ENCODE measurements at regions not wholly inside any gene's neighbourhood (a gene's known extent, or its start where the extent isn't known, plus 50 kb on each side); places are given as distances from the start of the nearest gene placed in this dataset.

DNA sequence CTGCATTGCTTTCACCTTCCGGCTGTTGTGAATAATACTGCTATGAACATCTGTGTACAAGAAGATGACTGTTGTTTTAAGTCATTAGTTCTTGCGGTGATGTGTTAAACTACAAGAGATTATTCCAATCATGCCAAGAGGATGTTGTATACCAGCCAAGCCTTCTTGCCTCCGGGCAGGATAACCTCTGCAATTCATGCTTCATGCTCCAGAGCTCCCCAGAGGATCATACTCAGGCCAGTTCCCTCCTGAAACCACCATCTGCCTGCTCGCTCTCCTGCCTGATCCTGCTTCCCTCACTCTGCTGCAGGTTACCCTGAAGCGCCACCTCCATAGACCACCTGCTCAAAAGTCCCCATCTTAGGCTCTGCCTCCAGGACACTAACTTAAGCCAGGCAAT is 187.1 kb upstream of the PROK2 start (continued):
- TF ChIP-seq, protein P1, sequence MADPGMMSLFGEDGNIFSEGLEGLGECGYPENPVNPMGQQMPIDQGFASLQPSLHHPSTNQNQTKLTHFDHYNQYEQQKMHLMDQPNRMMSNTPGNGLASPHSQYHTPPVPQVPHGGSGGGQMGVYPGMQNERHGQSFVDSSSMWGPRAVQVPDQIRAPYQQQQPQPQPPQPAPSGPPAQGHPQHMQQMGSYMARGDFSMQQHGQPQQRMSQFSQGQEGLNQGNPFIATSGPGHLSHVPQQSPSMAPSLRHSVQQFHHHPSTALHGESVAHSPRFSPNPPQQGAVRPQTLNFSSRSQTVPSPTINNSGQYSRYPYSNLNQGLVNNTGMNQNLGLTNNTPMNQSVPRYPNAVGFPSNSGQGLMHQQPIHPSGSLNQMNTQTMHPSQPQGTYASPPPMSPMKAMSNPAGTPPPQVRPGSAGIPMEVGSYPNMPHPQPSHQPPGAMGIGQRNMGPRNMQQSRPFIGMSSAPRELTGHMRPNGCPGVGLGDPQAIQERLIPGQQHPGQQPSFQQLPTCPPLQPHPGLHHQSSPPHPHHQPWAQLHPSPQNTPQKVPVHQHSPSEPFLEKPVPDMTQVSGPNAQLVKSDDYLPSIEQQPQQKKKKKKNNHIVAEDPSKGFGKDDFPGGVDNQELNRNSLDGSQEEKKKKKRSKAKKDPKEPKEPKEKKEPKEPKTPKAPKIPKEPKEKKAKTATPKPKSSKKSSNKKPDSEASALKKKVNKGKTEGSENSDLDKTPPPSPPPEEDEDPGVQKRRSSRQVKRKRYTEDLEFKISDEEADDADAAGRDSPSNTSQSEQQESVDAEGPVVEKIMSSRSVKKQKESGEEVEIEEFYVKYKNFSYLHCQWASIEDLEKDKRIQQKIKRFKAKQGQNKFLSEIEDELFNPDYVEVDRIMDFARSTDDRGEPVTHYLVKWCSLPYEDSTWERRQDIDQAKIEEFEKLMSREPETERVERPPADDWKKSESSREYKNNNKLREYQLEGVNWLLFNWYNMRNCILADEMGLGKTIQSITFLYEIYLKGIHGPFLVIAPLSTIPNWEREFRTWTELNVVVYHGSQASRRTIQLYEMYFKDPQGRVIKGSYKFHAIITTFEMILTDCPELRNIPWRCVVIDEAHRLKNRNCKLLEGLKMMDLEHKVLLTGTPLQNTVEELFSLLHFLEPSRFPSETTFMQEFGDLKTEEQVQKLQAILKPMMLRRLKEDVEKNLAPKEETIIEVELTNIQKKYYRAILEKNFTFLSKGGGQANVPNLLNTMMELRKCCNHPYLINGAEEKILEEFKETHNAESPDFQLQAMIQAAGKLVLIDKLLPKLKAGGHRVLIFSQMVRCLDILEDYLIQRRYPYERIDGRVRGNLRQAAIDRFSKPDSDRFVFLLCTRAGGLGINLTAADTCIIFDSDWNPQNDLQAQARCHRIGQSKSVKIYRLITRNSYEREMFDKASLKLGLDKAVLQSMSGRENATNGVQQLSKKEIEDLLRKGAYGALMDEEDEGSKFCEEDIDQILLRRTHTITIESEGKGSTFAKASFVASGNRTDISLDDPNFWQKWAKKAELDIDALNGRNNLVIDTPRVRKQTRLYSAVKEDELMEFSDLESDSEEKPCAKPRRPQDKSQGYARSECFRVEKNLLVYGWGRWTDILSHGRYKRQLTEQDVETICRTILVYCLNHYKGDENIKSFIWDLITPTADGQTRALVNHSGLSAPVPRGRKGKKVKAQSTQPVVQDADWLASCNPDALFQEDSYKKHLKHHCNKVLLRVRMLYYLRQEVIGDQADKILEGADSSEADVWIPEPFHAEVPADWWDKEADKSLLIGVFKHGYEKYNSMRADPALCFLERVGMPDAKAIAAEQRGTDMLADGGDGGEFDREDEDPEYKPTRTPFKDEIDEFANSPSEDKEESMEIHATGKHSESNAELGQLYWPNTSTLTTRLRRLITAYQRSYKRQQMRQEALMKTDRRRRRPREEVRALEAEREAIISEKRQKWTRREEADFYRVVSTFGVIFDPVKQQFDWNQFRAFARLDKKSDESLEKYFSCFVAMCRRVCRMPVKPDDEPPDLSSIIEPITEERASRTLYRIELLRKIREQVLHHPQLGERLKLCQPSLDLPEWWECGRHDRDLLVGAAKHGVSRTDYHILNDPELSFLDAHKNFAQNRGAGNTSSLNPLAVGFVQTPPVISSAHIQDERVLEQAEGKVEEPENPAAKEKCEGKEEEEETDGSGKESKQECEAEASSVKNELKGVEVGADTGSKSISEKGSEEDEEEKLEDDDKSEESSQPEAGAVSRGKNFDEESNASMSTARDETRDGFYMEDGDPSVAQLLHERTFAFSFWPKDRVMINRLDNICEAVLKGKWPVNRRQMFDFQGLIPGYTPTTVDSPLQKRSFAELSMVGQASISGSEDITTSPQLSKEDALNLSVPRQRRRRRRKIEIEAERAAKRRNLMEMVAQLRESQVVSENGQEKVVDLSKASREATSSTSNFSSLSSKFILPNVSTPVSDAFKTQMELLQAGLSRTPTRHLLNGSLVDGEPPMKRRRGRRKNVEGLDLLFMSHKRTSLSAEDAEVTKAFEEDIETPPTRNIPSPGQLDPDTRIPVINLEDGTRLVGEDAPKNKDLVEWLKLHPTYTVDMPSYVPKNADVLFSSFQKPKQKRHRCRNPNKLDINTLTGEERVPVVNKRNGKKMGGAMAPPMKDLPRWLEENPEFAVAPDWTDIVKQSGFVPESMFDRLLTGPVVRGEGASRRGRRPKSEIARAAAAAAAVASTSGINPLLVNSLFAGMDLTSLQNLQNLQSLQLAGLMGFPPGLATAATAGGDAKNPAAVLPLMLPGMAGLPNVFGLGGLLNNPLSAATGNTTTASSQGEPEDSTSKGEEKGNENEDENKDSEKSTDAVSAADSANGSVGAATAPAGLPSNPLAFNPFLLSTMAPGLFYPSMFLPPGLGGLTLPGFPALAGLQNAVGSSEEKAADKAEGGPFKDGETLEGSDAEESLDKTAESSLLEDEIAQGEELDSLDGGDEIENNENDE (IDR thresholded peaks at IDR 0.05; ENCODE audit: insufficient replicate concordance, low read length), result no peak
- TF ChIP-seq TEAD4 (IDR thresholded peaks at IDR 0.05; ENCODE audit: low read depth, low read length) (no peak), BRCA1 (IDR thresholded peaks at IDR 0.05; ENCODE audit: low read depth, low read length) (no peak), POLR2AphosphoS5 (IDR thresholded peaks at IDR 0.05; ENCODE audit: low read depth, low read length) (no peak), ASH2L (IDR thresholded peaks at IDR 0.05; ENCODE audit: low read length) (no peak), CBX8 (IDR thresholded peaks at IDR 0.05; ENCODE audit: borderline replicate concordance, low read depth, low read length) (no peak), NANOG (IDR thresholded peaks at IDR 0.05; ENCODE audit: insufficient read depth, low read depth, low read length, poor library complexity, severe bottlenecking) (no peak), ZNF274 (IDR thresholded peaks at IDR 0.05; ENCODE audit: borderline replicate concordance, extremely low read depth, low read length) (no peak)
- TF ChIP-seq, protein P2, sequence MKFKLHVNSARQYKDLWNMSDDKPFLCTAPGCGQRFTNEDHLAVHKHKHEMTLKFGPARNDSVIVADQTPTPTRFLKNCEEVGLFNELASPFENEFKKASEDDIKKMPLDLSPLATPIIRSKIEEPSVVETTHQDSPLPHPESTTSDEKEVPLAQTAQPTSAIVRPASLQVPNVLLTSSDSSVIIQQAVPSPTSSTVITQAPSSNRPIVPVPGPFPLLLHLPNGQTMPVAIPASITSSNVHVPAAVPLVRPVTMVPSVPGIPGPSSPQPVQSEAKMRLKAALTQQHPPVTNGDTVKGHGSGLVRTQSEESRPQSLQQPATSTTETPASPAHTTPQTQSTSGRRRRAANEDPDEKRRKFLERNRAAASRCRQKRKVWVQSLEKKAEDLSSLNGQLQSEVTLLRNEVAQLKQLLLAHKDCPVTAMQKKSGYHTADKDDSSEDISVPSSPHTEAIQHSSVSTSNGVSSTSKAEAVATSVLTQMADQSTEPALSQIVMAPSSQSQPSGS (IDR thresholded peaks at IDR 0.05; ENCODE audit: low read length), result no peak

Measured in H1 (cell line).